ENCODE measurements at regions not wholly inside any gene's neighbourhood (a gene's known extent, or its start where the extent isn't known, plus 50 kb on each side); places are given as distances from the start of the nearest gene placed in this dataset.

GRCh38 chrX:104307341-104307740 lies 52.6 kb upstream of the ESX1 start:
- no peak for DNase-seq (ENCODE audit: low spot score)

GRCh38 chrX:104306180-104306579 lies 51.4 kb upstream of the ESX1 start:
- DNase-seq (ENCODE audit: low spot score): no peak
